ENCODE measurements at regions not wholly inside any gene's neighbourhood (a gene's known extent, or its start where the extent isn't known, plus 50 kb on each side); places are given as distances from the start of the nearest gene placed in this dataset.

DNA sequence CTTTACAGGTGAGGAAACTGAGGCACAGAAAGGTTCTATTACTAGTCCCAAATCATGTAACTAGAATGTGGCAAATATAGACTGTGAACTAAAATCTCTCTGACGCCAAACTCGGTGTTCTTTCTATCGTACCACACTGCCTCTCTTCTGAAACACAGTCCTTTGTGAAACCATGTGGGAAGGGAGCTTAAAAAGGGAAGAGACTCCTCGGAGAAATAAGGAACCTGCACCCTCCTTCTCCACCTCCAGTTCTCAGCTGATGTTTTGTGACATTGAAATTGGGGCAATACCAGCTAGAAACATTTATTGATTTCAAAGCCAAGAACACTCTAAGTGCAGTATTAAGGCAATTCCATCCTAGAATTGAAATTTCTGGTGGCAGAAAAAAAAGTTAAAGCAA lies 76.4 kb upstream of the DRD2 start:
- TF ChIP-seq USF1 (CRISPR knock-in tag; IDR thresholded peaks at IDR 0.05): no peak
- TF ChIP-seq ETV6 (CRISPR knock-in tag; IDR thresholded peaks at IDR 0.05): no peak
- no peak for TF ChIP-seq USF2 (CRISPR knock-in tag; IDR thresholded peaks at IDR 0.05)
- no peak for TF ChIP-seq JUN (CRISPR knock-in tag; IDR thresholded peaks at IDR 0.05)
- TF ChIP-seq, protein P1, sequence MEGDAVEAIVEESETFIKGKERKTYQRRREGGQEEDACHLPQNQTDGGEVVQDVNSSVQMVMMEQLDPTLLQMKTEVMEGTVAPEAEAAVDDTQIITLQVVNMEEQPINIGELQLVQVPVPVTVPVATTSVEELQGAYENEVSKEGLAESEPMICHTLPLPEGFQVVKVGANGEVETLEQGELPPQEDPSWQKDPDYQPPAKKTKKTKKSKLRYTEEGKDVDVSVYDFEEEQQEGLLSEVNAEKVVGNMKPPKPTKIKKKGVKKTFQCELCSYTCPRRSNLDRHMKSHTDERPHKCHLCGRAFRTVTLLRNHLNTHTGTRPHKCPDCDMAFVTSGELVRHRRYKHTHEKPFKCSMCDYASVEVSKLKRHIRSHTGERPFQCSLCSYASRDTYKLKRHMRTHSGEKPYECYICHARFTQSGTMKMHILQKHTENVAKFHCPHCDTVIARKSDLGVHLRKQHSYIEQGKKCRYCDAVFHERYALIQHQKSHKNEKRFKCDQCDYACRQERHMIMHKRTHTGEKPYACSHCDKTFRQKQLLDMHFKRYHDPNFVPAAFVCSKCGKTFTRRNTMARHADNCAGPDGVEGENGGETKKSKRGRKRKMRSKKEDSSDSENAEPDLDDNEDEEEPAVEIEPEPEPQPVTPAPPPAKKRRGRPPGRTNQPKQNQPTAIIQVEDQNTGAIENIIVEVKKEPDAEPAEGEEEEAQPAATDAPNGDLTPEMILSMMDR (IDR thresholded peaks at IDR 0.05): no peak
- TF ChIP-seq, protein P2, sequence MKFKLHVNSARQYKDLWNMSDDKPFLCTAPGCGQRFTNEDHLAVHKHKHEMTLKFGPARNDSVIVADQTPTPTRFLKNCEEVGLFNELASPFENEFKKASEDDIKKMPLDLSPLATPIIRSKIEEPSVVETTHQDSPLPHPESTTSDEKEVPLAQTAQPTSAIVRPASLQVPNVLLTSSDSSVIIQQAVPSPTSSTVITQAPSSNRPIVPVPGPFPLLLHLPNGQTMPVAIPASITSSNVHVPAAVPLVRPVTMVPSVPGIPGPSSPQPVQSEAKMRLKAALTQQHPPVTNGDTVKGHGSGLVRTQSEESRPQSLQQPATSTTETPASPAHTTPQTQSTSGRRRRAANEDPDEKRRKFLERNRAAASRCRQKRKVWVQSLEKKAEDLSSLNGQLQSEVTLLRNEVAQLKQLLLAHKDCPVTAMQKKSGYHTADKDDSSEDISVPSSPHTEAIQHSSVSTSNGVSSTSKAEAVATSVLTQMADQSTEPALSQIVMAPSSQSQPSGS (CRISPR knock-in tag; IDR thresholded peaks at IDR 0.05; ENCODE audit: borderline replicate concordance, low read depth): no peak
